HG03095 (cell line): ENCODE measurements at regions not wholly inside any gene's neighbourhood (a gene's known extent, or its start where the extent isn't known, plus 50 kb on each side); places are given as distances from the start of the nearest gene placed in this dataset.
"Not testable (repeated sequence)": the region's sequence is repeated elsewhere in the genome, so short reads cannot be mapped to it uniquely, and the experiment has no call there.

Experiments
- ATAC-seq: cut with Tn5 transposase; IDR thresholded peaks from one replicate; pipeline ENCODE4 v1.9.1; 2021; ENCODE audit warnings: moderate library complexity; ENCODE audit not compliant: unreplicated experiment

GRCh38 chr10:23945845-23946244, 263.1 kb upstream of the KIAA1217 start:
- ATAC-seq: no peak

GRCh38 chr10:23951841-23952240, 257.1 kb upstream of the KIAA1217 start:
- no peak for ATAC-seq

- no peak for ATAC-seq
These were observed 253.3 kb upstream of the KIAA1217 start for GRCh38 chr10:23955456-23956225.

GRCh38 chr10:23965123-23965522, 243.8 kb upstream of the KIAA1217 start:
- no peak for ATAC-seq

- ATAC-seq: no peak
These were observed 243.1 kb upstream of the KIAA1217 start for GRCh38 chr10:23965880-23966279.

GRCh38 chr10:23966504-23967051, 242.4 kb upstream of the KIAA1217 start:
- ATAC-seq: no peak

GRCh38 chr10:23968301-23968700, 240.6 kb upstream of the KIAA1217 start:
- ATAC-seq: no peak

GRCh38 chr10:23974746-23975272, 234.1 kb upstream of the KIAA1217 start:
- no peak for ATAC-seq

- no peak for ATAC-seq
These were observed 233.5 kb upstream of the KIAA1217 start for GRCh38 chr10:23975431-23975830.

GRCh38 chr10:23976275-23976674, 232.7 kb upstream of the KIAA1217 start:
- no peak for ATAC-seq

- no peak for ATAC-seq
These were observed 230.6 kb upstream of the KIAA1217 start for GRCh38 chr10:23978317-23978716.

- ATAC-seq: no peak
These were observed 228.8 kb upstream of the KIAA1217 start for GRCh38 chr10:23980094-23980493.

GRCh38 chr10:23981520-23982309, 227.2 kb upstream of the KIAA1217 start:
- ATAC-seq: no peak

- ATAC-seq: not testable (repeated sequence)
These were observed 224.5 kb upstream of the KIAA1217 start for GRCh38 chr10:23984405-23984804.

- ATAC-seq: no peak
These were observed 220.9 kb upstream of the KIAA1217 start for GRCh38 chr10:23988006-23988405.

- no peak for ATAC-seq
These were observed 214.4 kb upstream of the KIAA1217 start for GRCh38 chr10:23994459-23995046.

GRCh38 chr10:23999445-23999844, 209.5 kb upstream of the KIAA1217 start:
- no peak for ATAC-seq

- no peak for ATAC-seq
These were observed 208.6 kb upstream of the KIAA1217 start for GRCh38 chr10:24000271-24000813.

- no peak for ATAC-seq
These were observed 202.2 kb upstream of the KIAA1217 start for GRCh38 chr10:24006741-24007140.

- ATAC-seq: no peak
These were observed 201.6 kb upstream of the KIAA1217 start for GRCh38 chr10:24007359-24007758.
